ENCODE measurements at regions not wholly inside any gene's neighbourhood (a gene's known extent, or its start where the extent isn't known, plus 50 kb on each side); places are given as distances from the start of the nearest gene placed in this dataset.

DNA sequence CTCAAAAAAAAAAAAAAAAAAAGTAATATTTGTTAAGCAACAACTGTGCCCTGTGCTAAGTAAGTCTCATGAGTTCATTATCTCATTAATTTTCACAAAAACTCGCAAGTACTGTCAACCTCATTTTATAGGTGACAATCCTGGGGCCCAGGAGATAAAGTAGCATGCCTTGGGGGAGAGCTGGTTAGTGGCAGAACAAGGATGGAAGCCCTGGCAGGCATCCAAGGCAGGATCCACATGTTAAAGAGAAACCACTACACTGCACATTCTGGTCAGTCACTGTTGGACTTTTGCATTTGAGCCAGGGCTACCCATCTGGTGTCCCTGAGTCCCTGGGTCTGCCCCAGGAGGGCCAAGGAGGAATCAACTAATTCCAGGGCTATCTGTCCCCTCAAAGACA, 54.6 kb downstream of the ZFP36L2 start:
- intact Hi-C loops (cut with micrococcal nuclease) = no loop called here

GRCh38 chr2:43170405-43171105, 55.9 kb downstream of the ZFP36L2 start:
- intact Hi-C loops (cut with micrococcal nuclease) = loop anchor here (1.0 kb wide), 1 partner anchor 11 kb away; no protein-coding TSS in a partner anchor

- intact Hi-C loops (cut with micrococcal nuclease) = loop anchor here (1.0 kb wide), 1 partner anchor 11 kb away; no protein-coding TSS in a partner anchor
These were observed 56.4 kb downstream of the ZFP36L2 start for GRCh38 chr2:43169987-43170386.

DNA sequence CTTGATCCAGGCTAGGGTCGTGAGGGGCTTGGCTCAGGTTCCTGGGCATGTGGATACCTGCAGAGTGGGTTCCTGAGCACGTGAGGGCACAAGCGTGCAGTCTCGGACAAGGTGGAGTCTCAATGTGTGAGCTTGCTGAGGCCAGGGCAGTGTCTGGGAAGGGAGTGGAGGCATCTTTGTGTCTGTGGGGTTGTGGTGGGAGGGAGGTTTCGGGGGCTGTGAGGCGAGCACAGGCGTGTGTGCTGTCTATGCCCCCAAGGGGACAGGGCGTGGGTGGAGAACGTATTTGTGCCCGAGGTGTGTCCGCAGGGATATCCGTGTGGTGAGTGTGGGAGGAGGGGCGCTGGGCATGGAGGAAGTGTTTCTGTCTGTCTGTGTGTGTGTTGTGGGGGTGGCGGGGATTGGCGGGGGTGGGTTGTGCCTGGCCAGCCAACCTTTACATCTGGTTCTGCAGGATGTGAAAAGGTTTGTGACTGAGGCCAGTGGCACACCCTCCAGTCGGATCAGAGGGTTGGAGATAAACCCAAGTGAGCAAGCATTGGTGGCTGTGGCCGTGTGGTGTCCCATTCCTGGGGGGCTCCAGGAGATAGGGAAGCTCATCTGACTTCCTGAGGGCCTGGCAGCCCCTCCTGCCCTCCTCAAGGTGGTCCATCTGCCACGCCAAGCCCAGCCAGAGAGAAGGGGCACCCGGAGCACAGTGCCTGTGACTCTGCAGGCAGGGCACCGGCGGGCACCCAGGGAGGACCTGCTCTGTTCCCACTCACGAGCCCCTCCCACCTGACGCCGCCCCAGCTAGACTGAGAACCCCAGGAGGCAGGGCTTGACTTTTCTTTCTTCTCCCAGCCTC, 57.1 kb downstream of the ZFP36L2 start:
- intact Hi-C loops (cut with micrococcal nuclease) = no loop called here

DNA sequence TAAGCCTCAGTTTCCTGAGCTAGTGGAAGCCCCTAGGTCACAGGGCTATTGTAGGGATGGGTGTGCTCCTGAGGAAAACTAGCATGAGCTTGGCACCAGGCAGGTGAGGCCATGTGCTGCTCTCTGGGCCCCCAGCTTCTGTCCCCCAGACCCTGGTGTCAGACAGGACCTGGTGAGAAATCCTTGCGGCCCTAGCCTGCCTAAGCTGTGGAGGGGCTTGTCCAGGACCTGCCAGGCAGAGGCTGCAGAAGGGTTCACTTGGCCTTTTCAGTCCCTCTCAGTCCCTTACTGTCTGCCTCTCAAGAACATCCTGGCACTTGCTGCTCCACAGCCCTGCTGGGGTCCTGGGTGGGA, 58.4 kb downstream of the ZFP36L2 start:
- intact Hi-C loops (cut with micrococcal nuclease) = no loop called here

DNA sequence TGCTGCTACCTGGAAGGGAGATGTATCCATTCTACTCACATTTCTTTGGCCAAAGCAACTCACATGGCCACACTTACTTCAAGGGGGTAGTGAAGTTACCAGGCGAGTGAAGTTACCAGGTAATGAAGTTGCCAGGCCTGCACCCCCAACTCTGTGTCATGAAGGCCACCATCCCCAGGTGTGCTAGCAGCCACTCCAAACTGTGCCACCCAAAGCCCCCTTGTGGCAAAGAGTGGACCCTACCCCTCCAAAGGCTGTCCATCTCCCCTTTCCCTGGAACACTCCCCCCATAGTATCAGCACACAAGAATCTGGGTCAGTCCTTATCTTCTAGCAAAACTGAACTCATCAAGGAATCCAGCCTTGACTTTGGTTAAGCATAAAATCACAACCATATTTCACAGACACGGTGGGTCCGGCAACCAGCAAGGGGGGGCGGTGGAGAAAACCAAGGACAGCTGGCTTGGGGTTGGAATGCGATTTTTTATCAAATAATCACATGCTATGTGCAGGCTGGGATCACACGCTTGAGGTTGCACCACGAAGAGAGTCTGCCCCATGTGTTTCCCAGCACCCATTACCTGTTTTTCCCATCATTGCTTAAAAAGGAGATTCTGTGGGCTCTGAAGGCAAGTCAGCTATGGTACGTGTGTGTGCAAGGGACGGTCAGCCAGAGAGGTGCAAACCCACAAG, 60.9 kb downstream of the ZFP36L2 start:
- intact Hi-C loops (cut with micrococcal nuclease) = no loop called here

- intact Hi-C loops (cut with micrococcal nuclease) = no loop called here
These were observed 61.7 kb downstream of the ZFP36L2 start for GRCh38 chr2:43164686-43165085.

DNA sequence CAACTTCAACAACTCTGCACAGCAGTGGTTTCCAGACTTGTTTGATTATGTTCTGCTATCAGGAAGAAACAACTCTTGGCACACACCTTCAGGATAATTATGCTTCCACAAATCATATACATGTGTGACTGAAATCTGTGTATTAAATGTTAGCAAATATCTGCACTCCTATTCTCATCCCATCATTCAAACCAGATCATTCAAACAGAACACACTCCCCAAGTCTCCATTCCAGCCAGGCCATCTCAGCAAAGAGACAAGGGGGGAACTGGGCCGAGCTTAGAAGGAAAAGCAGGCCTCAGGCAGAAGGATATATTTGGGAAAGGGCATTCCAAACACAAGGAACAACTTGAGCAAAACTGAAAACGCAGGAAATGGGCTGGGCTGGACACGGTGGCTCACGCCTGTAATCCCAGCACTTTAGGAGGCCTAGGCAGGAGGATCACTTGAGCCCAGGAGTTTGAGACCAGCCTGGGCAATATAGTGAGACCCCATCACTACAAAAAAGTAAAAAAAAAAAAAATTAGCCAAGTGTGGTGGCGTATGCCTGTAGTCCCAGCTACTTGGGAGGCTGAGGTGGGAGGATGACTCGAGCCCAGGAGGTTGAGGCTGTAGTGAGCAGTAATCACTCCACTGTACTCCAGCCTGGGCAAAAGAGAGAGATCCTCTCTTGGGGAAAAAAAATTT, 62.7 kb downstream of the ZFP36L2 start:
- intact Hi-C loops (cut with micrococcal nuclease) = no loop called here

DNA sequence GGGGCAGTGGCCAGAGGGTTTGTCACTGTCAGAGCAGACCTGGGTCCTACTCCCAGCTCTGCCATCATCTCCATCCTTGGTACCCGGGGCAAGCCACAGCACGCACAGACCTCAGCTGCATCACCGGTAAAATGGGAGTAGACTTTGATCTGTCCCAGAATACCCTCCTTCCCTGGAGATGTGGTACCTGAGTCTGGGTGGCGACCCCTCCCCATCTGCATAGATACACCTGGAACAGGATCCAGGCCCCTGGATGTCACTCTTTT, 64.0 kb downstream of the ZFP36L2 start:
- intact Hi-C loops (cut with micrococcal nuclease) = no loop called here

- intact Hi-C loops (cut with micrococcal nuclease) = no loop called here
These were observed 64.5 kb downstream of the ZFP36L2 start for GRCh38 chr2:43161650-43162510.

GRCh38 chr2:43160778-43161177, 65.6 kb downstream of the ZFP36L2 start:
- intact Hi-C loops (cut with micrococcal nuclease) = no loop called here

DNA sequence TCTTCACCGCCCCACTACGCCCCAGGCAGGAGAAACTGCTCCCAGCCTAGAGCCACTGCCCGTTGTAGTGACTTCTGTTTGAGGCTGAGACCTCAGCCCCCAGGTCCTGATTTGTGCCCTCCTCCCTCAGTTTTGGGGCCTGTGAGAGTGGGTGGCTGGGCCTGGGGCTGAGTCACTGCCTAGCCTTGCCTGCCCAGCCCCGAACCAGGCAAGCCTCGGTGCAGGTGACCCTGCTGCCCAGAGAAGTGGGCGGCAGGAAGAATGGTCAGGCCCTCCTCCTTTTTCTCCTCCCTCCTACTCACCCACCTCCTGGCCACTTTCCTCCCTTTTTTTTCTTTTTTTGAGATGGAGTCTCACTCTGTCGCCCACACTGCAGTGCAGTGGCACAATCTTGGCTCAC, 66.6 kb downstream of the ZFP36L2 start:
- intact Hi-C loops (cut with micrococcal nuclease) = loop anchor here (1.0 to 5.0 kb wide), 6 partner anchors 11 to 1027 kb away; no protein-coding TSS in a partner anchor

- intact Hi-C loops (cut with micrococcal nuclease) = loop anchor here (5.0 kb wide), 2 partner anchors 269 to 1026 kb away; no protein-coding TSS in a partner anchor
These were observed 68.0 kb downstream of the ZFP36L2 start for GRCh38 chr2:43158259-43158880.

DNA sequence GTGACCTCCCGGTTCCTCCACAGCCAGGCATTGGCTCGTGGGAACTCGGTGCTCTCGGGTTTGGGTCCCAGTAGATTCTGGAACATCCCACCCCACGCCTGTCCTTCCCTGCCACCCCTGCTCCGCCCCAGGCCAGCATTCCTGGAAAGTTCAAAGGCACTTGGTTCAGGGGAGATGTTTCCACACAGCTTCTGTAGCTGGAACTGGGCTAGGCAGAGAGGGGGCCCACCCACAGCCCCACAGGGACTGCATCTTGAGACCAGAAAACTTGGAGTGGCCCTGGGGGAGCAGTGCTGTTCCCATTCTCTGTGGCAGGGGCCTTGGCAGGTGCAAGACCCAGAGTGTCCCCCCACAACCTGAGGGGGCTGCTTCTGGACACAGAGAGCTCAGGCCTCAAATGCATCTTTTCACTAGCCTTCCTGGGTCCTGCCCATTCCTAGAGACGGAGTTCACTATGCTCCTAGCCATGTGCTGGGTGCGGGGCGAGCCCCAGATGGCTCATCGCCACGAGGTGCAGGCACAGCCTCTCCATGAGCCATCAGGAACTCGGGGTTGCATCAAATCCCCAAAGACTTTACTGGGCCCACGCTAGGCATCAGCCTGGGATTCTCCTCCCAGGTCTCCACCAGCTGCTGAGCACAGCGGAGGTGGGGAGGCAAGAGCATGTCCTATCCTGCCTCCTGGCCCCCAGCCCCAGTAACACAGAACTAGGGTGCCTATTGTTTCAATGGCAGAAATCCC, 68.7 kb downstream of the ZFP36L2 start:
- intact Hi-C loops (cut with micrococcal nuclease) = loop anchor here (5.0 kb wide), 2 partner anchors 270 to 1025 kb away; no protein-coding TSS in a partner anchor

GRCh38 chr2:43155851-43156411, 70.5 kb downstream of the ZFP36L2 start:
- intact Hi-C loops (cut with micrococcal nuclease) = loop anchor here (5.0 kb wide), 2 partner anchors 271 to 1024 kb away; no protein-coding TSS in a partner anchor

DNA sequence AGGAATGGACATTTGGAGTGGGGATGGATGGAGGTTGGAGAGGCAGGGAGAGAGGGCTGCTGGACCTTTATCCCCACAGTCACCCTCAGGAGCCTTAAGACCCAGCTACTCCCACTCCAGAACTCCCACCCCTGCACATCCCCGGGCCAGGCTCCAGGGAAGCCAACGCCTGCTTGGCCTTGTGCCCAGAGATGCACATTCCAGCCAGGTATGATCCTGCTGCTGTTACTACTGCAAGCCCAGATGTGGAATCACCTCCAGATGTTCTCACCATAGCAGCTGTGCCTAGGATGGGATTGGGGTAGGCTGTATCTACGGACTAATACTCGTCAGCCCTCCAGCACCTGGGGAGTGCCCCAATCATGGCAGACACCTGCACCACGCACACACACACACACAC, 71.7 kb downstream of the ZFP36L2 start:
- intact Hi-C loops (cut with micrococcal nuclease) = loop anchor here (5.0 kb wide), 2 partner anchors 273 to 1022 kb away; no protein-coding TSS in a partner anchor

- intact Hi-C loops (cut with micrococcal nuclease) = no loop called here
These were observed 73.4 kb downstream of the ZFP36L2 start for GRCh38 chr2:43152741-43153647.

GRCh38 chr2:43152186-43152585, 74.2 kb downstream of the ZFP36L2 start:
- intact Hi-C loops (cut with micrococcal nuclease) = no loop called here

Measured in T-helper 2 cell treated with Interferon-gamma antibody and Interleukin-4, amounts not matched to agents 100 ng/mL and 5 ng/mL, for 36 hours (primary cell).